HG03066 (cell line): ENCODE measurements at regions not wholly inside any gene's neighbourhood (a gene's known extent, or its start where the extent isn't known, plus 50 kb on each side); places are given as distances from the start of the nearest gene placed in this dataset.

Source experiments
- ATAC-seq: cut with Tn5 transposase; IDR thresholded peaks from one replicate; pipeline ENCODE4 v1.9.1; 2021; ENCODE audit warnings: low read depth; ENCODE audit not compliant: unreplicated experiment

- ATAC-seq: no peak
Observed at GRCh38 chr5:116363780-116364179, 210.8 kb downstream of the SEMA6A start.

GRCh38 chr5:116361979-116362577 lies 212.5 kb downstream of the SEMA6A start:
- ATAC-seq: no peak

GRCh38 chr5:116361171-116361967 lies 213.3 kb downstream of the SEMA6A start:
- no peak for ATAC-seq

- no peak for ATAC-seq
Observed at GRCh38 chr5:116360008-116360853, 214.4 kb downstream of the SEMA6A start.

GRCh38 chr5:116359592-116359991 lies 215.0 kb downstream of the SEMA6A start:
- no peak for ATAC-seq

- peak; percentile 99 for ATAC-seq
Observed at GRCh38 chr5:116358911-116359418, 215.7 kb downstream of the SEMA6A start.

GRCh38 chr5:116358015-116358523 lies 216.6 kb downstream of the SEMA6A start:
- no peak for ATAC-seq

GRCh38 chr5:116355819-116356601 lies 218.6 kb downstream of the SEMA6A start:
- no peak for ATAC-seq

GRCh38 chr5:116354699-116355098 lies 219.9 kb downstream of the SEMA6A start:
- ATAC-seq: no peak

GRCh38 chr5:116347657-116348056 lies 227.0 kb downstream of the SEMA6A start:
- ATAC-seq: no peak

- ATAC-seq: no peak
Observed at GRCh38 chr5:116343961-116344360, 230.7 kb downstream of the SEMA6A start.
